ENCODE measurements at regions not wholly inside any gene's neighbourhood (a gene's known extent, or its start where the extent isn't known, plus 50 kb on each side); places are given as distances from the start of the nearest gene placed in this dataset.

- Mint-ChIP-seq H3K27me3 (ENCODE audit: low read depth in 2 of 2) (no peaks in the 10 kb centered on the region), H3K36me3 (no peaks in the 10 kb centered on the region), H3K4me3 (no peak overlapping the region), H3K27ac (no peak overlapping the region), H3K9me3 (no peaks in the 10 kb centered on the region), H3K4me1 (peaks cover 11 to 21% of the 10 kb centered on the region in 2 donors)
- DNase-seq = no peak
- Histone ChIP-seq H3K4me1 (ENCODE audit: control insufficient read depth, insufficient read depth, low read length) (no peaks in the 10 kb centered on the region), H3K9me3 (ENCODE audit: control insufficient read depth, insufficient read depth, low read length) (peaks cover 3% of the 10 kb centered on the region), H3K36me3 (ENCODE audit: control insufficient read depth, insufficient read depth, low read length) (no peaks in the 10 kb centered on the region), H3K4me3 (ENCODE audit: low read length) (no peak overlapping the region), H3K27ac (ENCODE audit: low read length) (no peak overlapping the region), H3K27me3 (ENCODE audit: control insufficient read depth, insufficient read depth, low read length) (no peaks in the 10 kb centered on the region)
- TF ChIP-seq CTCF (IDR thresholded peaks at IDR 0.05) = no peak
- 87% methylated on average over 8 of the region's 8 CpGs for WGBS (ENCODE audit: insufficient coverage)
- intact Hi-C loops (cut with micrococcal nuclease) = no loop called here
- no peak for ATAC-seq
Measured at GRCh38 chr2:39516347-39517101, 79.4 kb upstream of the MAP4K3 start.

DNA sequence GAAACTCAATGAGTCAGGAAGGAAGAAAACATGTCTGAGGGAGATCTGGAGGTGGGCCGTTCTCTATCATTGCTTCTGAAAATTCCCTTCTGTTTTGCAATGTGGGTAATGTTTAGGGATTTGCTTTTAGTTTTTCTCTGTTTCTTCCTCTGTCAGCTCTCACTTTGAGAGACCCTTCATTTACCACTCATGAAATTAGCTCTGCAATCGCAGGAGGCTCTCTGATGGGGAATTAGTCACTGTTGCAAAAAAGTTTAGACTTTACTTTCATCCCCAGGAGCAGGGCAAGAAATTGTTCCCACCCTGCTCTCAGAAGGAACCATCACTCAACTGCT, 80.0 kb upstream of the MAP4K3 start:
- H3K27me3 Mint-ChIP-seq (ENCODE audit: low read depth in 2 of 2) = no peaks in the 10 kb centered on the region
- H3K36me3 Mint-ChIP-seq = no peaks in the 10 kb centered on the region
- no peak overlapping the region for H3K4me3 Mint-ChIP-seq
- no peak for TF ChIP-seq CTCF (IDR thresholded peaks at IDR 0.05)
- peaks cover 3% of the 10 kb centered on the region for H3K9me3 ChIP-seq (ENCODE audit: control insufficient read depth, insufficient read depth, low read length)
- DNase-seq (no peak), ATAC-seq (no peak)
- intact Hi-C loops (cut with micrococcal nuclease) = no loop called here
- no peak overlapping the region for H3K27ac Mint-ChIP-seq
- WGBS (ENCODE audit: insufficient coverage) = 60% methylated on average over 1 of the region's 2 CpGs
- H3K4me3 ChIP-seq (ENCODE audit: low read length) = no peak overlapping the region
- H3K27ac ChIP-seq (ENCODE audit: low read length) = no peak overlapping the region
- no peaks in the 10 kb centered on the region for H3K9me3 Mint-ChIP-seq
- H3K27me3 ChIP-seq (ENCODE audit: control insufficient read depth, insufficient read depth, low read length) = no peaks in the 10 kb centered on the region
- no peaks in the 10 kb centered on the region for H3K36me3 ChIP-seq (ENCODE audit: control insufficient read depth, insufficient read depth, low read length)
- H3K4me1 Mint-ChIP-seq = peaks cover 11 to 21% of the 10 kb centered on the region in 2 donors
- no peaks in the 10 kb centered on the region for H3K4me1 ChIP-seq (ENCODE audit: control insufficient read depth, insufficient read depth, low read length)

- Histone ChIP-seq H3K4me1 (ENCODE audit: control insufficient read depth, insufficient read depth, low read length) (no peaks in the 10 kb centered on the region), H3K4me3 (ENCODE audit: low read length) (no peak overlapping the region), H3K36me3 (ENCODE audit: control insufficient read depth, insufficient read depth, low read length) (no peaks in the 10 kb centered on the region), H3K27ac (ENCODE audit: low read length) (no peak overlapping the region), H3K9me3 (ENCODE audit: control insufficient read depth, insufficient read depth, low read length) (peaks cover 3% of the 10 kb centered on the region), H3K27me3 (ENCODE audit: control insufficient read depth, insufficient read depth, low read length) (no peaks in the 10 kb centered on the region)
- no peaks in the 10 kb centered on the region for H3K9me3 Mint-ChIP-seq
- WGBS (ENCODE audit: insufficient coverage) = 73% methylated on average over 2 of the region's 2 CpGs
- no peak for DNase-seq
- no peaks in the 10 kb centered on the region for H3K36me3 Mint-ChIP-seq
- no peak for TF ChIP-seq CTCF (IDR thresholded peaks at IDR 0.05)
- peaks cover 11 to 21% of the 10 kb centered on the region in 2 donors for H3K4me1 Mint-ChIP-seq
- ATAC-seq = no peak
- H3K27me3 Mint-ChIP-seq (ENCODE audit: low read depth in 2 of 2) = no peaks in the 10 kb centered on the region
- no peak overlapping the region for H3K4me3 Mint-ChIP-seq
- intact Hi-C loops (cut with micrococcal nuclease) = no loop called here
- H3K27ac Mint-ChIP-seq = no peak overlapping the region
Measured at GRCh38 chr2:39517622-39518021, 80.5 kb upstream of the MAP4K3 start.

- no peak for ATAC-seq
- Mint-ChIP-seq H3K27me3 (ENCODE audit: low read depth in 2 of 2) (no peaks in the 10 kb centered on the region), H3K27ac (no peak overlapping the region), H3K36me3 (no peaks in the 10 kb centered on the region), H3K9me3 (no peaks in the 10 kb centered on the region), H3K4me1 (peaks cover 5 to 9% of the 10 kb centered on the region in 2 donors), H3K4me3 (no peak overlapping the region)
- no peak overlapping the region for H3K27ac ChIP-seq (ENCODE audit: low read length)
- no peak overlapping the region for H3K4me3 ChIP-seq (ENCODE audit: low read length)
- TF ChIP-seq CTCF (IDR thresholded peaks at IDR 0.05) = no peak
- WGBS (ENCODE audit: insufficient coverage) = 94% methylated on average over 1 of the region's 1 CpG
- intact Hi-C loops (cut with micrococcal nuclease) = no loop called here
- no peaks in the 10 kb centered on the region for H3K27me3 ChIP-seq (ENCODE audit: control insufficient read depth, insufficient read depth, low read length)
- peaks cover 3% of the 10 kb centered on the region for H3K9me3 ChIP-seq (ENCODE audit: control insufficient read depth, insufficient read depth, low read length)
- no peaks in the 10 kb centered on the region for H3K36me3 ChIP-seq (ENCODE audit: control insufficient read depth, insufficient read depth, low read length)
- no peaks in the 10 kb centered on the region for H3K4me1 ChIP-seq (ENCODE audit: control insufficient read depth, insufficient read depth, low read length)
- no peak for DNase-seq
Measured at GRCh38 chr2:39519886-39520285, 82.8 kb upstream of the MAP4K3 start.

Measured in natural killer cell (primary cell).